SU-DHL-6 (cell line): ENCODE measurements at regions not wholly inside any gene's neighbourhood (a gene's known extent, or its start where the extent isn't known, plus 50 kb on each side); places are given as distances from the start of the nearest gene placed in this dataset.

Source experiments
- CTCF ChIP-seq: fragments of 200-600 bp; sonication (generic); IDR thresholded peaks from one replicate; pipeline ENCODE4 v1.5.1; 2017; ENCODE audit warnings: antibody characterized with exemption, mild to moderate bottlenecking, low read length, moderate library complexity; ENCODE audit not compliant: insufficient read depth, poor library complexity, severe bottlenecking
- EZH2phosphoT487 ChIP-seq: fragments of 200-600 bp; sonication (generic), shearing (Covaris generic); conservative IDR thresholded peaks from 2 replicates; pipeline ENCODE4 v1.6.1; 2018; ENCODE audit warnings: mild to moderate bottlenecking, antibody characterized with exemption, low read length, moderate library complexity, mixed read lengths

- TF ChIP-seq CTCF (no peak), EZH2phosphoT487 (no peak)
These were observed 119.8 kb downstream of the TBX5 start for GRCh38 chr12:114286145-114286544.
